GM12878 (cell line): ENCODE measurements at regions not wholly inside any gene's neighbourhood (a gene's known extent, or its start where the extent isn't known, plus 50 kb on each side); places are given as distances from the start of the nearest gene placed in this dataset.

ENCODE experiments used
- ATAC-seq: fragments of 200-7000 bp; cut with Tn5 transposase; 3 replicates; pipeline ENCODE4 v1.9.1; 2020; ENCODE audit warnings: mild to moderate bottlenecking, moderate library complexity
- BruUV-seq: library from RNA; stranded (reverse); fragments of 400-500 nt; replicated peaks from 2 replicates; lab custom pipeline; 2021; lab: Mats Ljungman, UMichigan
- CTCF ChIA-PET: fragments of 300-600 bp; sonication (Branson Sonifier 250); formaldehyde crosslinking; extraction: SDS; loops from one replicate; lab custom pipeline; 2021; ENCODE audit warnings: inconsistent platforms; lab: Yijun Ruan, JAX
- POLR2A ChIA-PET: fragments of 350-600 bp; formaldehyde crosslinking; extraction: SDS; loops from one replicate; lab custom pipeline; 2021; ENCODE audit warnings: inconsistent platforms; lab: Charles Lee
- RAD21 ChIA-PET: fragments of 300-600 bp; sonication (Branson Sonifier 250); formaldehyde crosslinking; loops from one replicate; lab custom pipeline; 2023; ENCODE audit warnings: antibody characterized with exemption; ENCODE audit not compliant: unreplicated experiment; lab: Charles Lee
- SMC1A ChIA-PET: fragments of 300-600 bp; sonication (Branson Sonifier 250); formaldehyde crosslinking; loops from one replicate; lab custom pipeline; 2023; ENCODE audit not compliant: unreplicated experiment, uncharacterized antibody; lab: Charles Lee
- DNase-seq: peaks from one replicate; pipeline ENCODE4 v3.0.0-alpha.2; 2011; ENCODE audit warnings: low read depth, low spot score
- FAIRE-seq: peaks from 3 replicates; lab custom pipeline; 2011; peaks lifted over from hg19 to GRCh38; lab: Jason Lieb, UNC
- H2AFZ ChIP-seq: 2 replicates; pipeline ENCODE4 v1.6.0; 2011; ENCODE audit warnings: low read depth, low read length, control low read depth; ENCODE audit not compliant: control insufficient read depth
- H3K27ac ChIP-seq: 2 replicates; pipeline ENCODE4 v1.5.1; 2011; ENCODE audit warnings: control low read depth; ENCODE audit not compliant: control insufficient read depth, insufficient read depth
- H3K27me3 ChIP-seq, 2 experiments: replicated peaks in 1 of 2; 2 replicates each; pipeline versions ENCODE4 v1.6.0 to v1.6.1; 2011; ENCODE audit warnings: low read length in 1 of 2; ENCODE audit not compliant: control insufficient read depth in 2 of 2, insufficient read depth in 2 of 2
- H3K36me3 ChIP-seq, 2 experiments: 2 replicates each; pipeline ENCODE4 v1.5.1; 2011; ENCODE audit warnings: low read length in 1 of 2; ENCODE audit not compliant: control insufficient read depth in 2 of 2, insufficient read depth in 2 of 2
- H3K4me1 ChIP-seq: 2 replicates; pipeline ENCODE4 v1.6.1; 2011; ENCODE audit warnings: mild to moderate bottlenecking, low read length, moderate library complexity, mixed read lengths; ENCODE audit not compliant: control insufficient read depth, insufficient read depth
- H3K4me2 ChIP-seq: 2 replicates; pipeline ENCODE4 v1.6.0; 2011; ENCODE audit warnings: control low read depth; ENCODE audit not compliant: control insufficient read depth, insufficient read depth
- H3K4me3 ChIP-seq: fragments of 200-600 bp; sonication (generic); 2 replicates; pipeline ENCODE4 v1.5.1; 2016
- H3K79me2 ChIP-seq: 2 replicates; pipeline ENCODE4 v1.6.0; 2011; ENCODE audit warnings: low read length; ENCODE audit not compliant: control insufficient read depth, insufficient read depth
- H3K9ac ChIP-seq: 2 replicates; pipeline ENCODE4 v1.8.0; 2011; ENCODE audit warnings: low read length, control low read depth, mixed read lengths; ENCODE audit not compliant: control insufficient read depth, insufficient read depth
- H3K9me3 ChIP-seq: replicated peaks from 3 replicates; pipeline ENCODE4 v1.5.1; 2011; ENCODE audit warnings: mild to moderate bottlenecking, low read length; ENCODE audit not compliant: control insufficient read depth, insufficient read depth
- H4K20me1 ChIP-seq: 2 replicates; pipeline ENCODE4 v1.6.0; 2011; ENCODE audit not compliant: control insufficient read depth, insufficient read depth
- BCL11A ChIP-seq: IDR thresholded peaks from 2 replicates; pipeline ENCODE4 v1.6.1; 2011; ENCODE audit warnings: low read depth, low read length
- CEBPB ChIP-seq, 2 experiments: fragments of 150-350 bp in 1 of 2; IDR thresholded peaks; 2 replicates each; pipeline ENCODE4 v1.6.1; 2012 to 2014; ENCODE audit warnings: low read depth in 2 of 2, low read length in 2 of 2, borderline replicate concordance in 1 of 2, inconsistent platforms in 1 of 2
- CHD4 ChIP-seq: fragments of 200-600 bp; sonication (generic); IDR thresholded peaks from 2 replicates; pipeline ENCODE4 v1.6.1; 2016; ENCODE audit warnings: mild to moderate bottlenecking
- IRF4 ChIP-seq: IDR thresholded peaks from 2 replicates; pipeline ENCODE4 v1.6.1; 2011; ENCODE audit warnings: low read depth, low read length
- IRF5 ChIP-seq: fragments of 450-650 bp; IDR thresholded peaks from 2 replicates; pipeline ENCODE4 v1.6.1; 2017; ENCODE audit warnings: borderline replicate concordance
- JUND ChIP-seq: IDR thresholded peaks from 2 replicates; pipeline ENCODE4 v1.6.1; 2012; ENCODE audit warnings: low read depth, mild to moderate bottlenecking, low read length, improper control_type of control experiment, moderate library complexity
- NFIC ChIP-seq: IDR thresholded peaks from 2 replicates; pipeline ENCODE4 v1.6.1; 2012; ENCODE audit warnings: low read depth, mild to moderate bottlenecking, inconsistent platforms, low read length, moderate library complexity
- SIN3A ChIP-seq: IDR thresholded peaks from 2 replicates; pipeline ENCODE4 v1.6.1; 2012; ENCODE audit warnings: low read depth, low read length, improper control_type of control experiment
- SREBF2 ChIP-seq: IDR thresholded peaks from 2 replicates; pipeline ENCODE4 v1.6.1; 2012; ENCODE audit warnings: mild to moderate bottlenecking, low read length
- TAF1 ChIP-seq: IDR thresholded peaks from 2 replicates; pipeline ENCODE4 v1.6.1; 2011; ENCODE audit warnings: mild to moderate bottlenecking, low read depth, low read length, borderline replicate concordance
- ZBTB4 ChIP-seq: fragments of 450-650 bp; formaldehyde crosslinking; IDR thresholded peaks from 2 replicates; pipeline ENCODE4 v1.4.0; 2022; ENCODE audit warnings: mild to moderate bottlenecking, moderate library complexity
- WGBS: methylation state at CpG from one replicate; pipeline ENCODE4 v1.1.6; 2016; ENCODE audit warnings: low lambda C conversion rate; ENCODE audit not compliant: insufficient replicate concordance, insufficient coverage; ENCODE audit errors: missing lambda C conversion rate; 5-methylcytosine and 5-hydroxymethylcytosine counted together
- in situ Hi-C: fragments of 300-500 bp; cut with MboI; formaldehyde crosslinking; loops from 9 replicates; pipeline ENCODE4 v1.14.3; 2018; ENCODE audit warnings: mixed read lengths
- intact Hi-C: fragments of 100-400 bp; cut with micrococcal nuclease; formaldehyde crosslinking; loops from one replicate; pipeline ENCODE4 v1.14.2; 2022; ENCODE audit not compliant: unreplicated experiment
- TF ChIP-seq, protein P1 (sequence below): fragments of 450-650 bp; IDR thresholded peaks from 2 replicates; pipeline ENCODE4 v1.6.1; 2016; ENCODE audit warnings: mild to moderate bottlenecking, moderate library complexity, borderline replicate concordance
- TF ChIP-seq, protein P2 (sequence below): fragments of 150-350 bp; IDR thresholded peaks from 2 replicates; pipeline ENCODE4 v1.6.1; 2016; ENCODE audit warnings: low read depth, low read length

GRCh38 chr2:54406031-54406430 lies 50.1 kb upstream of the SPTBN1 start:
- H3K36me3 ChIP-seq, result no peaks in the 10 kb centered on the region
- POLR2A ChIA-PET, result no interaction called here
- no peak for DNase-seq
- H3K9ac ChIP-seq, result no peak overlapping the region
- H2AFZ ChIP-seq, result no peak overlapping the region
- intact Hi-C loops, result no loop called here
- H3K79me2 ChIP-seq, result no peaks in the 10 kb centered on the region
- FAIRE-seq, result no peak
- H3K27ac ChIP-seq, result no peak overlapping the region
- in situ Hi-C loops, result no loop called here
- WGBS, result 19% methylated on average over 4 of the region's 4 CpGs
- CTCF ChIA-PET, result no interaction called here
- no peaks in the 10 kb centered on the region for H4K20me1 ChIP-seq
- no peaks in the 10 kb centered on the region for H3K9me3 ChIP-seq
- no peak overlapping the region for H3K4me2 ChIP-seq
- no peak overlapping the region for H3K4me3 ChIP-seq
- no peaks in the 10 kb centered on the region; a peak in 1 of 4 replicates for H3K27me3 ChIP-seq
- RAD21 ChIA-PET, result no interaction called here
- no TSS peak for BruUV-seq
- SMC1A ChIA-PET, result interaction anchor here (0.7 kb wide), 1 partner anchor 758 kb away, joined by 3 read pairs; no protein-coding TSS in a partner anchor
- no peaks in the 10 kb centered on the region for H3K4me1 ChIP-seq
- no peak for ATAC-seq
- TF ChIP-seq SIN3A (no peak), CHD4 (no peak), SREBF2 (no peak), IRF4 (no peak), TAF1 (no peak), IRF5 (no peak), JUND (no peak), BCL11A (no peak), CEBPB (IDR thresholded peaks at IDR 0.05; ENCODE audit: borderline replicate concordance in 1 of 2, low read depth in 2 of 2, low read length in 2 of 2) (no peak), NFIC (no peak), ZBTB4 (CRISPR knock-in tag) (no peak)
- TF ChIP-seq, protein P1, sequence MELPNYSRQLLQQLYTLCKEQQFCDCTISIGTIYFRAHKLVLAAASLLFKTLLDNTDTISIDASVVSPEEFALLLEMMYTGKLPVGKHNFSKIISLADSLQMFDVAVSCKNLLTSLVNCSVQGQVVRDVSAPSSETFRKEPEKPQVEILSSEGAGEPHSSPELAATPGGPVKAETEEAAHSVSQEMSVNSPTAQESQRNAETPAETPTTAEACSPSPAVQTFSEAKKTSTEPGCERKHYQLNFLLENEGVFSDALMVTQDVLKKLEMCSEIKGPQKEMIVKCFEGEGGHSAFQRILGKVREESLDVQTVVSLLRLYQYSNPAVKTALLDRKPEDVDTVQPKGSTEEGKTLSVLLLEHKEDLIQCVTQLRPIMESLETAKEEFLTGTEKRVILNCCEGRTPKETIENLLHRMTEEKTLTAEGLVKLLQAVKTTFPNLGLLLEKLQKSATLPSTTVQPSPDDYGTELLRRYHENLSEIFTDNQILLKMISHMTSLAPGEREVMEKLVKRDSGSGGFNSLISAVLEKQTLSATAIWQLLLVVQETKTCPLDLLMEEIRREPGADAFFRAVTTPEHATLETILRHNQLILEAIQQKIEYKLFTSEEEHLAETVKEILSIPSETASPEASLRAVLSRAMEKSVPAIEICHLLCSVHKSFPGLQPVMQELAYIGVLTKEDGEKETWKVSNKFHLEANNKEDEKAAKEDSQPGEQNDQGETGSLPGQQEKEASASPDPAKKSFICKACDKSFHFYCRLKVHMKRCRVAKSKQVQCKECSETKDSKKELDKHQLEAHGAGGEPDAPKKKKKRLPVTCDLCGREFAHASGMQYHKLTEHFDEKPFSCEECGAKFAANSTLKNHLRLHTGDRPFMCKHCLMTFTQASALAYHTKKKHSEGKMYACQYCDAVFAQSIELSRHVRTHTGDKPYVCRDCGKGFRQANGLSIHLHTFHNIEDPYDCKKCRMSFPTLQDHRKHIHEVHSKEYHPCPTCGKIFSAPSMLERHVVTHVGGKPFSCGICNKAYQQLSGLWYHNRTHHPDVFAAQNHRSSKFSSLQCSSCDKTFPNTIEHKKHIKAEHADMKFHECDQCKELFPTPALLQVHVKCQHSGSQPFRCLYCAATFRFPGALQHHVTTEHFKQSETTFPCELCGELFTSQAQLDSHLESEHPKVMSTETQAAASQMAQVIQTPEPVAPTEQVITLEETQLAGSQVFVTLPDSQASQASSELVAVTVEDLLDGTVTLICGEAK, result no peak
- TF ChIP-seq, protein P2, sequence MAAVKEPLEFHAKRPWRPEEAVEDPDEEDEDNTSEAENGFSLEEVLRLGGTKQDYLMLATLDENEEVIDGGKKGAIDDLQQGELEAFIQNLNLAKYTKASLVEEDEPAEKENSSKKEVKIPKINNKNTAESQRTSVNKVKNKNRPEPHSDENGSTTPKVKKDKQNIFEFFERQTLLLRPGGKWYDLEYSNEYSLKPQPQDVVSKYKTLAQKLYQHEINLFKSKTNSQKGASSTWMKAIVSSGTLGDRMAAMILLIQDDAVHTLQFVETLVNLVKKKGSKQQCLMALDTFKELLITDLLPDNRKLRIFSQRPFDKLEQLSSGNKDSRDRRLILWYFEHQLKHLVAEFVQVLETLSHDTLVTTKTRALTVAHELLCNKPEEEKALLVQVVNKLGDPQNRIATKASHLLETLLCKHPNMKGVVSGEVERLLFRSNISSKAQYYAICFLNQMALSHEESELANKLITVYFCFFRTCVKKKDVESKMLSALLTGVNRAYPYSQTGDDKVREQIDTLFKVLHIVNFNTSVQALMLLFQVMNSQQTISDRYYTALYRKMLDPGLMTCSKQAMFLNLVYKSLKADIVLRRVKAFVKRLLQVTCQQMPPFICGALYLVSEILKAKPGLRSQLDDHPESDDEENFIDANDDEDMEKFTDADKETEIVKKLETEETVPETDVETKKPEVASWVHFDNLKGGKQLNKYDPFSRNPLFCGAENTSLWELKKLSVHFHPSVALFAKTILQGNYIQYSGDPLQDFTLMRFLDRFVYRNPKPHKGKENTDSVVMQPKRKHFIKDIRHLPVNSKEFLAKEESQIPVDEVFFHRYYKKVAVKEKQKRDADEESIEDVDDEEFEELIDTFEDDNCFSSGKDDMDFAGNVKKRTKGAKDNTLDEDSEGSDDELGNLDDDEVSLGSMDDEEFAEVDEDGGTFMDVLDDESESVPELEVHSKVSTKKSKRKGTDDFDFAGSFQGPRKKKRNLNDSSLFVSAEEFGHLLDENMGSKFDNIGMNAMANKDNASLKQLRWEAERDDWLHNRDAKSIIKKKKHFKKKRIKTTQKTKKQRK, result no peak
